ENCODE measurements at regions not wholly inside any gene's neighbourhood (a gene's known extent, or its start where the extent isn't known, plus 50 kb on each side); places are given as distances from the start of the nearest gene placed in this dataset.

- Mint-ChIP-seq H3K27me3 (no peaks in the 10 kb centered on the region), H3K4me3 (ENCODE audit: low read depth) (no peak overlapping the region), H3K36me3 (ENCODE audit: insufficient read depth) (no peaks in the 10 kb centered on the region), H3K4me1 (ENCODE audit: low read depth) (no peaks in the 10 kb centered on the region), H3K27ac (no peak overlapping the region), H3K9me3 (ENCODE audit: low read depth) (peaks cover 13% of the 10 kb centered on the region)
- TF ChIP-seq CTCF (IDR thresholded peaks at IDR 0.05; ENCODE audit: unreplicated experiment) = no peak
- no peak for DNase-seq (ENCODE audit: low spot score, unreplicated experiment)
These were observed 56.2 kb upstream of the PRRC2C start for GRCh38 chr1:171429137-171429536.

- no peaks in the 10 kb centered on the region for H3K27me3 Mint-ChIP-seq
- no peak for DNase-seq (ENCODE audit: low spot score, unreplicated experiment)
- no peak overlapping the region for H3K4me3 Mint-ChIP-seq (ENCODE audit: low read depth)
- no peaks in the 10 kb centered on the region for H3K36me3 Mint-ChIP-seq (ENCODE audit: insufficient read depth)
- no peaks in the 10 kb centered on the region for H3K4me1 Mint-ChIP-seq (ENCODE audit: low read depth)
- no peak for TF ChIP-seq CTCF (IDR thresholded peaks at IDR 0.05; ENCODE audit: unreplicated experiment)
- H3K27ac Mint-ChIP-seq = no peak overlapping the region
- H3K9me3 Mint-ChIP-seq (ENCODE audit: low read depth) = peaks cover 8% of the 10 kb centered on the region
These were observed 53.3 kb upstream of the PRRC2C start for GRCh38 chr1:171431994-171432393.

- H3K4me1 Mint-ChIP-seq (ENCODE audit: low read depth) = no peaks in the 10 kb centered on the region
- H3K27me3 Mint-ChIP-seq = no peaks in the 10 kb centered on the region
- no peak overlapping the region for H3K27ac Mint-ChIP-seq
- peaks cover 8% of the 10 kb centered on the region for H3K9me3 Mint-ChIP-seq (ENCODE audit: low read depth)
- no peak overlapping the region for H3K4me3 Mint-ChIP-seq (ENCODE audit: low read depth)
- TF ChIP-seq CTCF (IDR thresholded peaks at IDR 0.05; ENCODE audit: unreplicated experiment) = no peak
- no peak for DNase-seq (ENCODE audit: low spot score, unreplicated experiment)
- no peaks in the 10 kb centered on the region for H3K36me3 Mint-ChIP-seq (ENCODE audit: insufficient read depth)
These were observed 52.9 kb upstream of the PRRC2C start for GRCh38 chr1:171432473-171432872.

- DNase-seq (ENCODE audit: low spot score, unreplicated experiment) = no peak
- Mint-ChIP-seq H3K4me1 (ENCODE audit: low read depth) (no peaks in the 10 kb centered on the region), H3K27ac (no peak overlapping the region), H3K9me3 (ENCODE audit: low read depth) (peaks cover 8% of the 10 kb centered on the region), H3K4me3 (ENCODE audit: low read depth) (no peak overlapping the region), H3K36me3 (ENCODE audit: insufficient read depth) (no peaks in the 10 kb centered on the region), H3K27me3 (no peaks in the 10 kb centered on the region)
- no peak for TF ChIP-seq CTCF (IDR thresholded peaks at IDR 0.05; ENCODE audit: unreplicated experiment)
These were observed 51.9 kb upstream of the PRRC2C start for GRCh38 chr1:171433451-171433850.

GRCh38 chr1:171434717-171435346 lies 50.5 kb upstream of the PRRC2C start:
- Mint-ChIP-seq H3K9me3 (ENCODE audit: low read depth) (no peaks in the 10 kb centered on the region), H3K27me3 (no peaks in the 10 kb centered on the region), H3K4me1 (ENCODE audit: low read depth) (no peaks in the 10 kb centered on the region), H3K27ac (no peak overlapping the region), H3K4me3 (ENCODE audit: low read depth) (no peak overlapping the region), H3K36me3 (ENCODE audit: insufficient read depth) (no peaks in the 10 kb centered on the region)
- no peak for DNase-seq (ENCODE audit: low spot score, unreplicated experiment)
- TF ChIP-seq CTCF (IDR thresholded peaks at IDR 0.05; ENCODE audit: unreplicated experiment) = no peak

Measured in progenitor cell of endocrine pancreas (in vitro differentiated cells).